Activated CD4-positive, alpha-beta T cell treated with anti-CD3 and anti-CD28 coated beads, Interleukin-2, amount 50 U/mL, for 16 hours (primary cell): ENCODE measurements at regions not wholly inside any gene's neighbourhood (a gene's known extent, or its start where the extent isn't known, plus 50 kb on each side); places are given as distances from the start of the nearest gene placed in this dataset.

Experiments used
- DNase-seq: peaks from one replicate; pipeline ENCODE4 v3.0.0-alpha.2; 2020

DNA sequence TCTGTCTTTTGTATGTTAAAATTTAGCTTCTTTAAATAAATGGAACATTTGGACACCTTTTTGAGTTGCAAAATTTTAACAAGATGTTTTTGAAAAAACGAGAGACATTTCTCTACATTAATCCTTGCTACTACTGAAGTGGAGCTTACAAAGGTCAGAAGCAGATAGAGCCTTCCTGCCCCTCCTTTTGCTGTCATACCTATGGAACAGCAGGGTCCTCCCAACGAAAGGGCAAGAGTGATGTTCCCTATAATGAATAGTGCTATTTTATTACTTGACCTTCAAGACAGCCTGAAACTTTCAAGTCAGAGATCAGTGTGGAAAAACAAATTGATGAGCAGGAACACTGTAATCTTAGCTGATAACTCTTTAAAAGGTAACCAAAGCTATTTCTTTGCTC is 1538.9 kb downstream of the PLA2G4A start:
- DNase-seq, result no peak

DNA sequence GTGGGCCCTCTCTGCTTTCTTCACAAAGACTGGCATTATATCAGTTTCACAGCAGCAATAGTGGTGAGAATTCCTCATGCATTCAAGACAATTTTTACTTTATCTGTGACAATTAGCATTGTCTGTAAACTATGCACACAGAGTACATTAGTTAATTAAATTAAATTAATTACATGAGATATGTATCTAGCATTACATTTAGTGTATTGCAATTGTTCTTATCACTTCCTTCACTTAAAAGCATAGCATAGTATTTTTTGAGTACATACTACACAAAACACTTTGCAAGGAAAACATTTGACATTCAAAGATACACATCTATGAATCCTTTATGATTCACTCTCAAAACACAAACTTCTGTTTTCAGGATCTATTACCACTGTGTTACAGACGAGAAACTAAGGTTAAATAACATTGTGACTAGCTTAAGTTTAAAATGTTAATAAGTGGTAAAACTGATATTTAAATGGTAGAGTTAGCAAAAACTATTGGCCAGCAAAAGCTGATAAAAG is 1542.6 kb downstream of the PLA2G4A start:
- DNase-seq, result no peak

DNA sequence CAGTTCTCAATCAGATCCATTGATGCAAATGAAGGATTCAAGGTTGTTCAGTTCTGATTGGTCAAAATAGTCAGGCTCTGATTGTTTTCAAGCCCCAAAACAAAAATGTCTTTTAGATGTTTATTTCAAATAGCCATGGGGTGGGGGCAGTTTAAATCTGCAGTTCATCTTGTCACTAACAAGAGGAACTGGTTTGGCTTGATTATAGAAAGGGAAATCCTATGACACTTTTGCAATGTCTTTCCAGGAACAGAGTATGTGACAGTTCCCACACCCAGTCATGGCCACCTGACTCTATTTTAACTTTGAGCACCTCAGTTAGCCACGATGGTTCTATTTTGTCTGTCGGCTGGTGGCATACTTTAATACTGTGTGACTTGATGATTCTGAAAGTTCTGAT is 1544.1 kb downstream of the PLA2G4A start:
- no peak for DNase-seq

DNA sequence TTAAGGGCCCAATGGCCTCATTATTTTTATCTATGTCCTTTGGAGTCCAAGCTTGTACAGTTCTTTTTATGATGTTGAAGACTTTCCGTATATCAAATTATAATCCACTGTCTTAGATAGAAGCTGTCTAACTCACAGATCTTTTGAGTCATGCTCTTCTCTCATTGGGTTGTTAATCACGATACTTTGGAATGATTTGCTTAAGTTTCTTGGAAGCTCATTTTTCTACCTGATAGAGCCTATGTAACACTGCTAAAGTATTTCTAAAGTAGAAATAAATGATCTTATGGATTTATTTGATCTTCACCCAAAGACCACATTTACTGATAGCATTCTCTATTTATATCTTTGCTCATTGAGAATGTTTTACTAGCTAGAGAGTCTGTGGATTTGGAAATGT is 1554.1 kb downstream of the PLA2G4A start:
- DNase-seq, result no peak

GRCh38 chr1:188386161-188386560 is 1557.4 kb downstream of the PLA2G4A start:
- DNase-seq, result no peak

- DNase-seq, result no peak
These were observed 1557.9 kb downstream of the PLA2G4A start for GRCh38 chr1:188386666-188387065.

- no peak for DNase-seq
These were observed 1565.9 kb downstream of the PLA2G4A start for GRCh38 chr1:188394677-188395076.

DNA sequence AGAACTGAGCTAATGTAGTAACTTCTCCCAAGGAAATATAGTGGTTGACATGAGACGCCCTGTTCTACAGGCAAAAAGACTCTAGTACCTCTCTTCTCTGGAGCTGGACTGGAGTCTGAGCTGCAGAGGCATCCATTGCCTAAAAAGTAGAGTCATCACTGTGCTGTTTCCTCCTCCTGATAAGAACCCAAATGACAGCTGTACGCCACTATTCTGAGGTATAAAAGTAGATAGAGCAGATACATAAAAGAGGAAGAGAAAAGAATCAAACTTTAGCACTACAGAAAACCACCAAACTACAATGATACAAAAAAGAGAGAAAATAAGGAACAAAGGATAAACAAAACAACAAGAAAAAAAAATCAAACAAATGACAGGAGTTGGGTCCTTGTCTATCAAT is 1568.8 kb downstream of the PLA2G4A start:
- no peak for DNase-seq

DNA sequence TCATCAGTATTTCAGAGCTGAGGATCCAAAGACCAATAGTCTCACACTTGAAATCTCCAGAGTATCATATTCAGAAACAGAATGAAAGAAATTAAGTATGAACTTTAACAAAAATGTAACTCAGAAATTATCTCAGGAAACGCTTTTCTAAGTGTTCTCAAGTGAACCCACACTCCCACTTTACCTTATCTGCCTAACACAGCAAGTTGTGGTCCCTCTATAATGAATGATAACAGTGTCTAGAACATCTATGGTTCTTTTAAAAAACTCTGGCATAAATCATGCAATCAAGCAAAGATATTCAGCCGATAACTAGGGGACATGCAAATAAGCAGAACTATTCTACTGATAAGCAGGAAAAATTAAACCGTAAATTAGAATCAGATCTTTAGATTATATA is 1574.2 kb downstream of the PLA2G4A start:
- no peak for DNase-seq

GRCh38 chr1:188406636-188407035 is 1577.9 kb downstream of the PLA2G4A start:
- no peak for DNase-seq

- DNase-seq, result no peak
These were observed 1591.4 kb downstream of the PLA2G4A start for GRCh38 chr1:188420177-188420576.

DNA sequence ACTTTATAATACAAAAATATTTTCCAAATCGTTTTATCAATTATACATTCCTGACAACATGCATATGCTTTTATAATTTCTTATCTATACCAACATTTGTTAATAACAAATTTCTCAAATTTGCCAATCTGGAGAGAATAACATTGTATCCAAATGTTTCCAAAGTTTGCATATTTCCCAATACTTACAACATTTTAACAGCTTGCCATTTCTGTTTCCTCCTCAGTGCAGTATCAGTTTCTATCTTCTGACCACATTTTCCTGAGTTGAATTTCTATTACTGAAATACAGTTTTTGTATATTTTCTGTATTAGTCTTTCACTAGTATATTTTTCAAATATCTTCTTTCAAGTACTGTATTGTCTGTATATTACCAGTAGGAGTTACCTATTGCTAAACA is 1594.3 kb downstream of the PLA2G4A start:
- DNase-seq, result no peak

DNA sequence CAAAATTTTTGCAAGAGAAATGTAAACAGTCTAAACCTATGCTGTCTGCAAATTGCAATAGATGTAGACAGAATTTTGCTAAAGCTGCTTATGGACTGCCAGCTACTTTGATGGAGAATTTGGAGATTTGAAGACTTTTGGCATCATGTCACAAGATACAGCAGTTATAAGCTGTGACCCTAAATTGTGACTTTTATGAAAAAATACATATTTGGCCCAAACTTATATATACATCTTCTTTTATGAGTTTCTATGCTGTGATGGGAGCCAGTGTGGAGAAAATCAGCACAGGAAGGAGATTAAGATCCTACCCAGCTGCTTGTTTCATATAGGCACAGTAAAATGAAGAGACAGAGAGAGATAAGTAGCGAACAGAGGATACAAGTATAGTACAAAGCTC is 1595.4 kb downstream of the PLA2G4A start:
- no peak for DNase-seq

- DNase-seq, result no peak
These were observed 1596.9 kb downstream of the PLA2G4A start for GRCh38 chr1:188425687-188426086.

DNA sequence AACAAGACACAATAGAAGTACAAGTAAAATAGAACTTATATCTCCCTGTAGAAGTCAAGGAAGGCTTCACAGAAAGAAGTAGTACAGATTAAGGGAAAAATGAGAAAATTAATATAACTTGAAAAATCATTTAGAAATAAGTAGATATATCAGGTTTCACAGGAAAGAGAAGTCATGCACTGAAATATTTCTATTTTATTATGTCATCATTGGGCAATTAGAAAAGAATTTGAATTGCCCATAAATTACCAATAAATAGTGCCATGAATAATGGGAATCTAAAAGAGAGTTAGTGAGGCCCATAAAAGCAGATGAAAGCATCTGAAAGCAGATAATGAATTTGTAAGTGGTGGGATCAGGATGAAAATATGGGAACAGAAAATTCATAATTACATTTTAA is 1597.8 kb downstream of the PLA2G4A start:
- no peak for DNase-seq

DNA sequence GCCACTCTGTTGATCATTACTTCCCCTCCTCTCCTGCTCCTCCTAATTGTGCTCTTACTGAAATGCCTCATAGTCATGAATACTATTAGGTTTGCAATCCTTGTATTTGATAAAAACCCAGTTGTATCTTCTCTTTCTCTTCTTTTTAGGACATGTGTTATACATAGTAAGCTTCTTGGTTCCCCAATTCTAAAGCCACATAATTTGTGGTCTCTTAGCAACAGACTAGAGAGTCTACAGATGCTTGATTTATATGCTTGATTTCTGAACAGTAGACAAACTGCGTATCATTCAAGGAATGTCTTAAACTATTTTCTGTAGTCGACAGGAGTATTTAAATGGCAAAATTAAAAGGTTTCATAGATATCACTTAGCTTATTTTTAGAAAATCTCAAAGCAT is 1598.9 kb downstream of the PLA2G4A start:
- DNase-seq, result no peak

DNA sequence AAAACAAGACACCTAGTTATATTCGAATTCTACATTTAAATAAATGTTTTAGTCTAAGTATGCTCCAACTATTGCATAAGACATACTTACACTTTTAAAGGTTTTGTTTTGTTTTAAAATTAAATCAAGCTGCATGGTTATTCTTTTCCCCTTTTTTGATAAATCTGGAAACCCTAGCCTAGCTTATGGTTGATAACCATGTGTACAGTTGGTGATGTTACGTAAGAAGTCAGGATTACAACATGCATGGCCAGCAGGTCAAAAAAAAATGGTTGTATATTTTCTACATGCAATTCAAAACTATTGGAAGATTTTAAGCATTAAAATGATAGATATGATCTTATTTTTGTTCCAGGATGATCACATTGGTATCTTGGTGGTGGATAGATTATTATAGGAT is 1600.6 kb downstream of the PLA2G4A start:
- DNase-seq, result no peak

DNA sequence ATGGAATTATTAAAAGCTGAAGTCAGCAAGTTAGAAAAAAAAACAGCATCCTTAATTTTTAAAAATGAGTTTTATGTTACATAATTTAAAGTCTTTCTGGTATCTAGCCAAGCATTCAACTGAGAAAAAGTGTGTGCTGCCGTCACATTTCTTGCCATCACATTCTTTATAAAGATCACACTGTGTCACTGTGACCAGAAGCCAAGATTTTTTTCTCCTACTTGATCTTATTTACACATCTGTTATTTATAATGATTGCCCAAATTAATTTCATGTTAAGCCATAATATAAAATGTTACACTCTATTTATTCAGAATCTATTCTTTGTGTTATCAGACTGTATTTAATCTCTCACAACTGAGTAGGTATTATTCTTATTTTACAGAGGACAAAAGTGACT is 1603.7 kb downstream of the PLA2G4A start:
- no peak for DNase-seq

DNA sequence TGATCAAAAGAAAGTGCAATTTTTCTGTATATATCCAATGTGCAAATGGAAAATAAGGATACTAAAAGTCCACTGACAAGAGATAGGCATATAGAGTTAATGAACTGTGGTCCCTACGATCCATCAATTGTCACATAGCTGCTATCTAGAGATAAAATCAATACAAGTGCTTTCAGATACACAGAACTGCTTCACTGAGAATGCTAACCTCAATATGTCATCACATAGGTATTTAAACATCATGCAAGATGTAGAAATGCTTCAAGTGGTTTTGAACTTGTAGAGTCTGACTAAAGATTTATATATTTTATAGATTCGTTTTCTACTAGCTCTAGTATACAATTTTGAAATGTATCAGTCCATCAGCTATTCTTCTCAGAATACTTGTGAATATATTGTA is 1604.7 kb downstream of the PLA2G4A start:
- DNase-seq, result no peak

GRCh38 chr1:188444526-188444925 is 1615.8 kb downstream of the PLA2G4A start:
- no peak for DNase-seq

GRCh38 chr1:188462837-188463236 is 1634.1 kb downstream of the PLA2G4A start:
- DNase-seq, result no peak

GRCh38 chr1:188463919-188464318 is 1635.2 kb downstream of the PLA2G4A start:
- DNase-seq, result no peak

- DNase-seq, result no peak
These were observed 1637.8 kb downstream of the PLA2G4A start for GRCh38 chr1:188466539-188466938.

DNA sequence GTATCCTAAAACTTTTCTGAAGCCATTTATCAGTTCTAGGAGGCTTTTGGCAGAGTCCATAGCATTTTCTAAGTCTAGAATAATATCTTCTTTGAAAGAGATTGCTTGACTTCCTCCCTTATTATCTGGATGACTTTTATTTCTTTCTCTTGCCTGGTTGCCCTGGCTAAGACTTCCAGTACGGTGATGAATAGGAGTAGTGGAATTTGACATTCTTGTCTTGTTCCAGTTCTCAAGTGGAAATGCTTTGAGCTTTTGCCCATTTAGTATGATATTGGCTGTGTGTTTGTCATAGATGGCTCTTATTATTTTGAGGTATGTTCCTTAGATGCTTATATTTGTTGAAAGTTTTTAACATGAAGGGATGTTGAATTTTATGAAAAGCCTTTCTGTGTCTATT is 1647.9 kb downstream of the PLA2G4A start:
- no peak for DNase-seq

- DNase-seq, result no peak
These were observed 1660.8 kb downstream of the PLA2G4A start for GRCh38 chr1:188489336-188490112.
